Stimulated activated CD8-positive, alpha-beta memory T cell treated with anti-CD3 and anti-CD28 coated beads, Interleukin-15, amount 100 ng/mL, for 48 hours (primary cell): ENCODE measurements at regions not wholly inside any gene's neighbourhood (a gene's known extent, or its start where the extent isn't known, plus 50 kb on each side); places are given as distances from the start of the nearest gene placed in this dataset.
"Not testable (repeated sequence)": the region's sequence is repeated elsewhere in the genome, so short reads cannot be mapped to it uniquely, and the experiment has no call there.

ENCODE experiments used
- DNase-seq, 2 donors: peaks; one replicate each; pipeline ENCODE4 v3.0.0-alpha.2; 2020; ENCODE audit warnings: low read depth in 2 of 2

- not testable (repeated sequence) for DNase-seq
Measured at GRCh38 chr15:34528055-34528754, 55.2 kb downstream of the GOLGA8B start.

GRCh38 chr15:34527641-34528040, 55.8 kb downstream of the GOLGA8B start:
- DNase-seq, result not testable (repeated sequence)

- DNase-seq, result not testable (repeated sequence)
Measured at GRCh38 chr15:34523849-34524248, 59.6 kb downstream of the GOLGA8B start.

- DNase-seq, result not testable (repeated sequence)
Measured at GRCh38 chr15:34522601-34523000, 60.9 kb downstream of the GOLGA8B start.

GRCh38 chr15:34521802-34522485, 61.5 kb downstream of the GOLGA8B start:
- DNase-seq, result not testable (repeated sequence)

- DNase-seq, result no peak
Measured at GRCh38 chr15:34520566-34520965, 62.9 kb downstream of the GOLGA8B start.

- not testable (repeated sequence) for DNase-seq
Measured at GRCh38 chr15:34520010-34520409, 63.4 kb downstream of the GOLGA8B start.

GRCh38 chr15:34514251-34514670, 69.2 kb downstream of the GOLGA8B start:
- DNase-seq, result peak in 1 of 2 donors; percentile 19

GRCh38 chr15:34512628-34513027, 70.8 kb downstream of the GOLGA8B start:
- no peak for DNase-seq

GRCh38 chr15:34501131-34501530, 63.5 kb upstream of the GOLGA8A start:
- DNase-seq, result no peak

- DNase-seq, result no peak
Measured at GRCh38 chr15:34496207-34496995, 58.8 kb upstream of the GOLGA8A start.

GRCh38 chr15:34495707-34496106, 58.1 kb upstream of the GOLGA8A start:
- not testable (repeated sequence) for DNase-seq

GRCh38 chr15:34494084-34494399, 56.4 kb upstream of the GOLGA8A start:
- no peak for DNase-seq

- DNase-seq, result no peak
Measured at GRCh38 chr15:34493001-34493400, 55.4 kb upstream of the GOLGA8A start.

GRCh38 chr15:34491488-34491887, 53.9 kb upstream of the GOLGA8A start:
- not testable (repeated sequence) for DNase-seq

- DNase-seq, result no peak
Measured at GRCh38 chr15:34490417-34491193, 53.0 kb upstream of the GOLGA8A start.

GRCh38 chr15:34488973-34489959, 51.7 kb upstream of the GOLGA8A start:
- DNase-seq, result not testable (repeated sequence)
